ENCODE measurements at regions not wholly inside any gene's neighbourhood (a gene's known extent, or its start where the extent isn't known, plus 50 kb on each side); places are given as distances from the start of the nearest gene placed in this dataset.
A peak's percentile ranks its signal among the peaks of the same experiment; 100 is the strongest.

GRCh38 chr14:76924371-76925096, 98.3 kb downstream of the LRRC74A start:
- Mint-ChIP-seq H3K9me3 (no peaks in the 10 kb centered on the region), H3K36me3 (ENCODE audit: low read depth) (no peaks in the 10 kb centered on the region), H3K27me3 (ENCODE audit: insufficient read depth, low read depth, poor library complexity) (peaks cover 30% of the 10 kb centered on the region), H3K4me3 (peak overlapping the region; percentile 49), H3K4me1 (peaks cover 77% of the 10 kb centered on the region), H3K27ac (peak overlapping the region; percentile 96)
- Histone ChIP-seq H4K20me1 (replicated peaks; ENCODE audit: insufficient read depth) (no peaks in the 10 kb centered on the region), H3K36me3 (ENCODE audit: insufficient read depth) (no peaks in the 10 kb centered on the region), H3K4me2 (peak overlapping the region; percentile 85), H3K9me2 (ENCODE audit: insufficient read depth) (no peaks in the 10 kb centered on the region), H2AFZ (peak overlapping the region; percentile 76), H3K27me3 (ENCODE audit: insufficient read depth) (no peaks in the 10 kb centered on the region), H3K4me3 (peak overlapping the region; percentile 48), H3F3A (replicated peaks; ENCODE audit: low read depth) (peaks cover 18% of the 10 kb centered on the region; the same call in 1 of the 2 replicates), H3K79me2 (replicated peaks; ENCODE audit: insufficient read depth) (no peaks in the 10 kb centered on the region), H3K4me1 (ENCODE audit: insufficient read depth) (peaks cover 84% of the 10 kb centered on the region), H3K27ac (ENCODE audit: low read depth) (peak overlapping the region; percentile 96)
- ATAC-seq (peak; percentile 79), DNase-seq (ENCODE audit: low spot score) (peak; percentile 99)
- TF ChIP-seq CREB1 (CRISPR knock-in tag; IDR thresholded peaks at IDR 0.05; ENCODE audit: low read depth) (peak; percentile 51; the same call in 1 of the 2 replicates), EZH2 (IDR thresholded peaks at IDR 0.05; ENCODE audit: low read depth, unreplicated experiment) (no peak), ZNF462 (CRISPR knock-in tag; IDR thresholded peaks at IDR 0.05) (no peak), CTCF (conservative IDR thresholded peaks at IDR 0.05; ENCODE audit: low read depth in 2 of 2) (no peak)
